ENCODE measurements at regions not wholly inside any gene's neighbourhood (a gene's known extent, or its start where the extent isn't known, plus 50 kb on each side); places are given as distances from the start of the nearest gene placed in this dataset.

DNA sequence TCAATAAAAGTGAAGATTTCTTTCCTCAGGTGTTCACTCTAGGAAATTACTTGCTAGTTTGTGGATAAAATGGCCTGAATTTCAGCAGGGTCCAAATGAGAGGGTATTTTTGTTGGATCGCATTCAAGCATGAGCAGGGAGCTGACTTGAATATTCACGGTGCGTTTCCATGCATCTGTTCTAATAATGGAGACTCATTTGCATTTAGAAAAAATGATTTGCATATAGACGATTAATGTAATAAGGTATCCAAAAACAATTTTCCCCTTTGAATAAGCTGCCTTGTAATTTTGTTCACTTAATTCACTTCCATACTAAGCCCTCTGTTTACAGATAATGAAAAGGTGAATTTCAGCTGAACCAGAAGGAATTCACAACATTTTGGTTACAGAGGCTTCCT is 130.9 kb upstream of the AJAP1 start:
- no peak overlapping the region for H3K9ac ChIP-seq (ENCODE audit: low read length)
- H3K4me3 Mint-ChIP-seq (ENCODE audit: unreplicated experiment), result no peak overlapping the region
- H3K27ac ChIP-seq (ENCODE audit: low read depth, low read length), result no peak overlapping the region
- no peak overlapping the region for H3K27ac Mint-ChIP-seq (ENCODE audit: unreplicated experiment)
- H3K9me3 ChIP-seq (ENCODE audit: insufficient read depth, low read depth, low read length), result peaks cover 6% of the 10 kb centered on the region
- H3K4me1 ChIP-seq (ENCODE audit: insufficient read depth, low read length), result no peaks in the 10 kb centered on the region
- peaks cover 10% of the 10 kb centered on the region for H3K9me3 Mint-ChIP-seq (ENCODE audit: unreplicated experiment)
- DNase-seq (ENCODE audit: low read depth), result no peak
- H4K20me1 ChIP-seq (ENCODE audit: insufficient read depth, low read length), result no peaks in the 10 kb centered on the region
- H3K4me1 Mint-ChIP-seq (ENCODE audit: low read depth, unreplicated experiment), result no peaks in the 10 kb centered on the region
- no peaks in the 10 kb centered on the region for H3K36me3 Mint-ChIP-seq (ENCODE audit: low read depth, unreplicated experiment)
- H3K79me2 ChIP-seq (ENCODE audit: insufficient read depth, low read length), result no peaks in the 10 kb centered on the region
- no peak for FAIRE-seq
- H3K36me3 ChIP-seq (ENCODE audit: insufficient read depth, low read length), result no peaks in the 10 kb centered on the region
- no peak overlapping the region for H2AFZ ChIP-seq (ENCODE audit: low read depth, low read length)
- TF ChIP-seq EZH2 (IDR thresholded peaks at IDR 0.05; ENCODE audit: insufficient read depth, low read length), result no peak
- TF ChIP-seq, protein P1, sequence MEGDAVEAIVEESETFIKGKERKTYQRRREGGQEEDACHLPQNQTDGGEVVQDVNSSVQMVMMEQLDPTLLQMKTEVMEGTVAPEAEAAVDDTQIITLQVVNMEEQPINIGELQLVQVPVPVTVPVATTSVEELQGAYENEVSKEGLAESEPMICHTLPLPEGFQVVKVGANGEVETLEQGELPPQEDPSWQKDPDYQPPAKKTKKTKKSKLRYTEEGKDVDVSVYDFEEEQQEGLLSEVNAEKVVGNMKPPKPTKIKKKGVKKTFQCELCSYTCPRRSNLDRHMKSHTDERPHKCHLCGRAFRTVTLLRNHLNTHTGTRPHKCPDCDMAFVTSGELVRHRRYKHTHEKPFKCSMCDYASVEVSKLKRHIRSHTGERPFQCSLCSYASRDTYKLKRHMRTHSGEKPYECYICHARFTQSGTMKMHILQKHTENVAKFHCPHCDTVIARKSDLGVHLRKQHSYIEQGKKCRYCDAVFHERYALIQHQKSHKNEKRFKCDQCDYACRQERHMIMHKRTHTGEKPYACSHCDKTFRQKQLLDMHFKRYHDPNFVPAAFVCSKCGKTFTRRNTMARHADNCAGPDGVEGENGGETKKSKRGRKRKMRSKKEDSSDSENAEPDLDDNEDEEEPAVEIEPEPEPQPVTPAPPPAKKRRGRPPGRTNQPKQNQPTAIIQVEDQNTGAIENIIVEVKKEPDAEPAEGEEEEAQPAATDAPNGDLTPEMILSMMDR (IDR thresholded peaks at IDR 0.05; ENCODE audit: insufficient read depth, low read depth, low read length), result no peak
- H3K4me3 ChIP-seq (ENCODE audit: insufficient read depth, low read depth, low read length), result no peak overlapping the region
- H3K4me2 ChIP-seq (ENCODE audit: low read length), result no peak overlapping the region
- H3K27me3 Mint-ChIP-seq (ENCODE audit: low read depth, unreplicated experiment), result no peaks in the 10 kb centered on the region
- no peaks in the 10 kb centered on the region for H3K27me3 ChIP-seq (ENCODE audit: insufficient read depth, low read length)

DNA sequence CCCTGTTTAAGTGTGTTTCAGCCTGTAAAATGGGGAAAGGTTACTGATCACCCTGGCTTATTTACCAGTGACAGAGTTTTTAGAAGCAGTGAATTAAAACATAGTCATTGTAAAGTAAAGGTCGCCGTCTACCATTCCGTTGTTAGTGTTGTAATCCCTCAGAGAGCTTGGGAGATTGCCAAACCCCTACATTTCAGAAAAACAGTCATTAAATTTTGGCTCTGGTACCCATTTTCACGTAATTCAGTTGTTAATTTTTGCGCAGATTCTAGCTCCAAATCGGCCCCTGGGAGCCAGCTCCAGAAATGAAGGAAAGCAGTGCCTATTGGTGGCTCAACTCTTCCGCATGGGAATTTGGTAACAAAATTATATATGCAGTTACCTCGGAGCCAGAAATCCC is 127.7 kb upstream of the AJAP1 start:
- Mint-ChIP-seq H3K27ac (ENCODE audit: unreplicated experiment) (no peak overlapping the region), H3K9me3 (ENCODE audit: unreplicated experiment) (no peaks in the 10 kb centered on the region), H3K4me1 (ENCODE audit: low read depth, unreplicated experiment) (no peaks in the 10 kb centered on the region), H3K4me3 (ENCODE audit: unreplicated experiment) (no peak overlapping the region), H3K36me3 (ENCODE audit: low read depth, unreplicated experiment) (no peaks in the 10 kb centered on the region), H3K27me3 (ENCODE audit: low read depth, unreplicated experiment) (no peaks in the 10 kb centered on the region)
- H3K79me2 ChIP-seq (ENCODE audit: insufficient read depth, low read length), result no peaks in the 10 kb centered on the region
- H3K4me3 ChIP-seq (ENCODE audit: insufficient read depth, low read depth, low read length), result no peak overlapping the region
- H2AFZ ChIP-seq (ENCODE audit: low read depth, low read length), result no peak overlapping the region
- no peaks in the 10 kb centered on the region for H3K36me3 ChIP-seq (ENCODE audit: insufficient read depth, low read length)
- H3K9me3 ChIP-seq (ENCODE audit: insufficient read depth, low read depth, low read length), result peaks cover 9% of the 10 kb centered on the region
- FAIRE-seq (no peak), DNase-seq (ENCODE audit: low read depth) (no peak)
- H4K20me1 ChIP-seq (ENCODE audit: insufficient read depth, low read length), result no peaks in the 10 kb centered on the region
- TF ChIP-seq, protein P1 (IDR thresholded peaks at IDR 0.05; ENCODE audit: insufficient read depth, low read depth, low read length), result no peak
- no peak for TF ChIP-seq EZH2 (IDR thresholded peaks at IDR 0.05; ENCODE audit: insufficient read depth, low read length)
- H3K4me2 ChIP-seq (ENCODE audit: low read length), result no peak overlapping the region
- no peaks in the 10 kb centered on the region for H3K27me3 ChIP-seq (ENCODE audit: insufficient read depth, low read length)
- no peak overlapping the region for H3K27ac ChIP-seq (ENCODE audit: low read depth, low read length)
- no peaks in the 10 kb centered on the region for H3K4me1 ChIP-seq (ENCODE audit: insufficient read depth, low read length)
- H3K9ac ChIP-seq (ENCODE audit: low read length), result no peak overlapping the region

DNA sequence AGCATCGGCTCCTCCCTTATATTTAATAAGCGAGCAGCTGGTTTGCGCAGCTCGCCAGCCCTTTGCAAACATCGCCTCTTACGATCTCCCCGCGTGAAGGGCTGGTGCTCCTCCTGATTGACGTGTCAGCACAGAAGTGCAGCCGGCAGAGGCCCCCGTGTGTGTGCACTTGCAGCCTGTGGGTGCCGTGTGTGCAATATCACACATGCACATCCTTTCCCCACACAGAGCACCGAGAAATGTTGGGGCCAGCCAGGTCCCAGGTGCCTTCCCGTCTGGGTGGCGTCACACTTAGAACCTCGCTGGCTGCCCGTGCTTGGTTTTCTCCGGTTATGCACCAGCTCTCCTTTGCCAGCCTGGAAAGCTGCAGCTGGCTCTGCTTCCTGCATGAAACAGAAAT is 126.6 kb upstream of the AJAP1 start:
- H3K4me1 ChIP-seq (ENCODE audit: insufficient read depth, low read length), result no peaks in the 10 kb centered on the region
- H2AFZ ChIP-seq (ENCODE audit: low read depth, low read length), result no peak overlapping the region
- H3K4me1 Mint-ChIP-seq (ENCODE audit: low read depth, unreplicated experiment), result no peaks in the 10 kb centered on the region
- H3K4me3 Mint-ChIP-seq (ENCODE audit: unreplicated experiment), result no peak overlapping the region
- H3K4me3 ChIP-seq (ENCODE audit: insufficient read depth, low read depth, low read length), result no peak overlapping the region
- peaks cover 9% of the 10 kb centered on the region for H3K9me3 ChIP-seq (ENCODE audit: insufficient read depth, low read depth, low read length)
- no peaks in the 10 kb centered on the region for H4K20me1 ChIP-seq (ENCODE audit: insufficient read depth, low read length)
- H3K36me3 Mint-ChIP-seq (ENCODE audit: low read depth, unreplicated experiment), result no peaks in the 10 kb centered on the region
- no peak for DNase-seq (ENCODE audit: low read depth)
- no peaks in the 10 kb centered on the region for H3K36me3 ChIP-seq (ENCODE audit: insufficient read depth, low read length)
- no peaks in the 10 kb centered on the region for H3K27me3 Mint-ChIP-seq (ENCODE audit: low read depth, unreplicated experiment)
- H3K9me3 Mint-ChIP-seq (ENCODE audit: unreplicated experiment), result no peaks in the 10 kb centered on the region
- no peaks in the 10 kb centered on the region for H3K79me2 ChIP-seq (ENCODE audit: insufficient read depth, low read length)
- H3K9ac ChIP-seq (ENCODE audit: low read length), result no peak overlapping the region
- H3K27me3 ChIP-seq (ENCODE audit: insufficient read depth, low read length), result no peaks in the 10 kb centered on the region
- no peak overlapping the region for H3K27ac Mint-ChIP-seq (ENCODE audit: unreplicated experiment)
- TF ChIP-seq, protein P1 (IDR thresholded peaks at IDR 0.05; ENCODE audit: insufficient read depth, low read depth, low read length), result no peak
- no peak for TF ChIP-seq EZH2 (IDR thresholded peaks at IDR 0.05; ENCODE audit: insufficient read depth, low read length)
- H3K4me2 ChIP-seq (ENCODE audit: low read length), result no peak overlapping the region
- no peak overlapping the region for H3K27ac ChIP-seq (ENCODE audit: low read depth, low read length)
- no peak for FAIRE-seq
